ENCODE measurements at regions not wholly inside any gene's neighbourhood (a gene's known extent, or its start where the extent isn't known, plus 50 kb on each side); places are given as distances from the start of the nearest gene placed in this dataset.
"Not testable (repeated sequence)": the region's sequence is repeated elsewhere in the genome, so short reads cannot be mapped to it uniquely, and the experiment has no call there.

DNA sequence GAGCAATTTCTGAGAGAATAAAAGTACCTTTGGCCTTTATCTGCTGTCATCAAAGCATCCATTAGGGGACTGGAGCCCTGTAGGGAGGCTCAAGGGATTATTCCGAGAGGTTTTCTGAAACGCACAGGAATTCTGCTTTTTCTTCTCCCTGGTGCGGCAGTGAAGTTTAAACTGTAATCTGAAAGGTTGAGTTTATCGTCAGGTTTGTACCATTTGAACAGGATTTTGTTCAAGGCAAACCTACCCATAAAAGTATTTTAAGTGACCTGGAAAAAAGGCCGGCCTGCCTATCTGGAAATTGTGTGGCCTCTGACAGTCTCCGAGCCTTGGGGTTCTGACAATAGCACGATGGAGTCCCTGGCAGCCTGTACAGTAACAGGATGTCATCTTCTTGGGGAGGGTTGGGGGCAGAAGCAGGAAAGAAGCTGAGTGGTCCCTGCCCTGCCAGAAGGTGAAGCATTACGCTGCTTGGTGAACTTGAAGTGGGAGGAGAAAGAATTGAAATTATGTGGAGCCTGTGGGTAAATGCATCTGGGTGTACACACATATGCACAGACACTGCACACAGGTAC is 272.0 kb downstream of the CYRIA start:
- DNase-seq (ENCODE audit: low spot score) = no peak

DNA sequence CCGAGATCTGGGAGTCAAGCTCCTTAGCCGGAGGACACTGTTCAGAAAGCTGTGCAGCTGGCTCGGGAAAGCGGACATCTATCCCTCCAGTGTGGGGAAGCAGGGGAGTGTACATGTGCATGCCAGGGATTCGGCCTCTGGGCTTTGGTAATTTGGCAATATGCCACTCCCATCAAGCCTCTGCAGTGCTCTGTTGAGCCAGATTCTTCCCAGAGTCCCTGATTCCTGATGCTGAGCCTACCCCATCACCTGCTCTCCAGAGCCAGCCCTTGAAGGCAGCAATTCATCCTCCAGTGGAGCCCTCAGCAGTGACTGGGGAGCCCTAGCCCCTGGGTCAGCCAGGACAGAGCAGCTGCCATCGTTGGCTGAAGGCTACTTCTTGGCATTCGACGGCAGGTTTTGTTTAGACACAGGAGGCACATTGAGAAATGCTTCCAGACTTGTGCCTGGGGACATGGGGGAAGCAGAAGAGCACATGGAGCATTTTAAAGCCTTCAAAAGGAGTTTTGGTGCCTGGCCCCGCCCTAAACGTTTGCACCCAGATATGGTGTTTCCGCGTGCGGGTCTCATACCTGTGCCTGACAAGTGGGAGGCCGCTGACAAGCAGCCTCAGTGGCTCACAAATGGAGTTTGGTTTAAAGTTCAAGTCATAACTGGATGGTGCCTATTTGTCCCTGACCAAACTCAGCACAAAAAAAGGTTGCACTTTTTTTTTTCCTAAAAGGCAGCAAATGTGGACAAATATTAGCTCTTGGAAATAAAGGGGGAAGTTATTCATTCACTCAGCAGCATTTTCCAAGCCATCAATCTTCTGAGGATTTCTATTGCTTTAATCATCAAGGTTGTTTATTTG is 272.8 kb downstream of the CYRIA start:
- no peak for DNase-seq (ENCODE audit: low spot score)

DNA sequence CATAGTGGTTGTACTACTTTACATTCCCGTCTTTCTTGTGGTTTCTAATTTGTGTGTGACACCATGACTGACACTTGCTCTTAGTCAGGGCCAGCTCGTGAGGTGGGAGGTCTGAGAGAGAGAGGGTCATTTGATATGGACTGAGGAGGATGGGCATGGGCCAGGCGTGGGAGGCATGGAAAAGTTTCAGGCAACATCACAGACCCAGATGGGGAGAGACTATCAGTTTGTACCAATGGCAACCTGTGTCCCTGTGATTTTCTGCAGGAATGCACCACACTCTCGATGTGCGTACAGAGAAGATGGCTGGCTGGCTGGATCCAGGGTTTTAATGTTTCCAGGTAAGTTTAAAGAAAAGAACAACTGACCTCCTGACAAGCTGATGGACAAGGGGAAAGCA is 273.6 kb downstream of the CYRIA start:
- DNase-seq (ENCODE audit: low spot score) = no peak

DNA sequence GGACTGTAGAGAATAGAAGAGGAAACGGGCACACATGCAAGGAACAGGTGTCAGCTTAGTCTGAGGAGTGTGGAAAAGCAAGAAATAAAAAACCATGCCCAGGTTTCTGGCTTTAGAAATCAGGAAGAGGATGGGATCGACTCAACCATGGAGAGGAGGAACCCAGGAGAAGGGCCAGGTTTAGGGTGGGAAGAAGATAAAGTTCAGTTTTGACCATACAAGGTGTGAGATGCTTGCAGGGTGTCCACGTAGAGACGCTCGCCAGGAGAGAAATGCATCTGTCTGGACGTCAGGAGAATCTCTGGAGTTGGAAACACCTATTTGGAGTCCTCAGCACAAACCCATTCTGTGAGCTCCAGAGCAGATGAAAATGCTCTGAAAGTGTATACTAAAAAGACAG is 275.1 kb downstream of the CYRIA start:
- no peak for DNase-seq (ENCODE audit: low spot score)

DNA sequence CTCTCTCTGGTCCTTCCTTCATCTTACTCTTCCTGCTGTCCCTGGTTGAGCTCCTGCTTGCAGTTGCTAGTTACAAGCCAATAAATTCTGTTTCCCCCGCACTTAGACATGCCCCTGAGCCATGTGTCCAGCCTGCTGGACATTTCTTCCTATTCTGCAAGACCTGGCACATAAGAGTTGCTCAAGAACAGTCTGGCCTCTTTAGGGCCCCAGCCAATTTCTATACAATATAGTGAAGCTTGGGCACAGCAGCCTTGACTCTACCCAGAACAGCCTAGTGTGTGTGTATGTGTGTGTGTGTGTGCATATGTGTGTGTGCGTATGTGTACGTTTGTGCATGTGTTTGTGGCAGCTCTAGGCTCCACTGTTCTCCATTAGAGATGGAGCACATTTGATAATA is 276.0 kb downstream of the CYRIA start:
- no peak for DNase-seq (ENCODE audit: low spot score)

DNA sequence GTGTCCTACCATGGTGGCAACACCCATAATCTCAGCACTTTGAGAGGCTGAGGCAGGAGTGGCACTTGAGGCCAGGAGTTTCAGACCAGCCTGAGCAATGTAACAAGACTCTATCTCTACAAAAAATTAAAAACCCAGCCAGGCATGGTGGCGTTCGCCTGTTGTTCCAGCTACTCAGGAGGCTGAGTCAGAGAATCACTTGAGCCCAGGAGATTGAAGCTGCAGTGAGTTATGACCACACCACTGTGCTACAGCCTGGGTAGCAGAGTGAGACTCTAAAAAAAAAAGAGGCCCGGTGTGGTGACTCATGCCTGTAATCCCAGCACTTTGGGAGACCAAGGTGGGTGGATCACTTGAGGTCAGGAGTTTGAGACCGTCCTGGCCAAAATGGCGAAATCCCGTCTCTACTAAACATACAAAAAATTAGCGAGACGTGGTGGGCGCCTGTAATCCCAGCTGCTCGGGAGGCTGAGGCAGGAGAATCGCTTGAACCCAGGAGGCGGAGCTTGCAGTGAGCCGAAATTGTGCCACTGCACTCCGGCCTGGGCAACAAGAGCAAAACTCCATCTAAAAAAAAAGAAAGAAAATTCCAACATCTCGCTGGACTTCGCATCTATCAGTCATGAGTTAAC is 277.3 kb downstream of the CYRIA start:
- DNase-seq (ENCODE audit: low spot score) = not testable (repeated sequence)

DNA sequence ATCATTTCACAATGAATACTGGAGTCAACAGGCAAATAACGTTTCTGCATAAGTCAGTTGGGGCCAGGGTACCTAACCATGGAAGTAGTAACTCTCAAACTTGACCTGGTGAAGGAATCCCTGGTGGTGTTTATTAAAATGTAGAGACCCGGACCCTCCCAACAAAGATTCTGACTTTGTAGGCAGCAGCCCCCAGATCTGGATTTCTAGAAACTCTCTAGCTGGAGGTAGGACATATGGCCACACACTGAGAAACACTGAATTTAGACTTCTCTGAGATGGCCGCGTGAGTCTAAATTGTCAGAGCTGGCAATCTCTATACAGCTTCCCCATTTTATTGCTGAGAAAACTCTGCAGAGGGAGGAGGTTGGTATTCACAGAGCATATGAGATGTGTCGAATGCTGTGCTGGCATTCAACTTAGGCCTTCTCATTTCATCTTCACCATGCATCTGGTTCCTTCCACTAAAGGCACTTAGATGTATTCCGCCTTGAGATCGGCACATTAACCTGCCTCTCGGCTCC is 278.1 kb downstream of the CYRIA start:
- no peak for DNase-seq (ENCODE audit: low spot score)

DNA sequence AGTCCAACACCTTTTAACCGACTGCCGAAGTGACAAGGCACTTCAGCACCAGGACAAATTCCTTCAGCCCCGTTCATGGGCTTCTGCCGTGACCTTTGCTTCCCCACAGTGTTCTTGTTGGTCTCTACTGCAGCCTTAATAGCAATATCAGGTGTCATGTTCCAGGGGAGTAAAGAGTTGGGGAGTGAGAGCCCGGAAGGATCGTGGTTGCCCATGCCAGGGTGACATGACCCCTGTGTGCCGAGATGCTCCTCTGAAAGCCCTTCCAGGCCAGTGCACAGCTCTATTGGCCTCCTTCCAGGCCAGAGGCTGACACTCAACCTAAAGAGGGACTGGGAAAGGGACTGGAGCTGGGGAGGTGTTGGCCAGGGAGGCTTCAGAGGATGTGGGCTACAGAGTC is 279.2 kb downstream of the CYRIA start:
- no peak for DNase-seq (ENCODE audit: low spot score)

DNA sequence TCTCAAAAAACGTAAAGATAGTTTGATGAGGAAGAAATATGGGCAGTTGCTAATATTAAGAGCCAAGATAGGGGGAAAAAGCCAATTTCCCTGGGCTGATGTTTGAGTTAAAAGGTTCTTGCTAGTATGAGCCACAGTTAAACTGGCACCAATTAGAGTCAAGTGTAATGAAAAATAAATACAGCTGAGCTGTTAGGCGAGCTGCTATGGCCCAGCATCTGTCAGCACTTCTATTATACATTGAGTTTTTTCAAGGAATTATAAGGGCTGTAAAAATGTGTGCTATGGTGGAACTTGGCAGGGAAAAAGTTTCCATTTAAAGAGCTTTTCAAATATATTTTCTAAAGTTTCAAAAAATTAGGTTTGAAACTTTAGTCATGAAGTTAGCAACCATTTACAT is 279.6 kb downstream of the CYRIA start:
- no peak for DNase-seq (ENCODE audit: low spot score)

DNA sequence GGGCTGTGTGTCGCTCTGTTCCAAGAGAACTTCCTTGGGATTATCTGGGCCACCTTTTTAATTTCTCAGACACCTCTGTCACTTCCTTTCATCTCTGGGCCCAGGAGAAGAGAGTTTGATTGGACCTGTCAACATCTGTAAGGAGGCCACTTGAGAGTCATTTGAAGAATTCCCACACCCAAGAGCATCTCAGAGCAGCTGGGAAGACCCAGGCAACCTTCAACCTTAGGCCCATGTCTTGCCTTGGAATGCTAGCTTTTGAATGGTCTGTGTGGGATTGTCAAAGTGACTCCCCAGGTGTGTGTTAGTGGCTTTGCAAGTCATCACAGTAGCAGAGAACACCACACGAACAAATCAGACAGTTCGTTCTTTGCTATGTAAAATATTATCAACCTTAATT is 280.3 kb downstream of the CYRIA start:
- no peak for DNase-seq (ENCODE audit: low spot score)

DNA sequence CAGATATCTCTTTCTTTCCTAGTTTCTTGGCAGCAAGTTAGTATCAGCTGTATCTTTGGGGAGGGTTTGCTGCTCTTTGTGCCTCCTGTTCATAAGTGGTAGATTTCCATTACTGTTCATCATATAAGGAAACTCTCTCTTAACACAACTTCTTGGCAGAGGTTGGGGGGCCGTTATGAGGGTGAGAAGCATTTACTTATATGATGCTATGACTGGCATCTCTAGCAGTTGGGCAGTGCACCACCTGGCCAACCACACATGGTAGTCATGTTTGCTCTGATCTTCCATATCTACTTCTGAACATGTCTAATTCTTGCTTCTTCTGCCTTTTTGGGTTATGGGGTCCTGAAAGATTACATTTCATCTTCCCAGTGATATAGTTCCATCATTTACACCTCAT is 282.2 kb downstream of the CYRIA start:
- no peak for DNase-seq (ENCODE audit: low spot score)

DNA sequence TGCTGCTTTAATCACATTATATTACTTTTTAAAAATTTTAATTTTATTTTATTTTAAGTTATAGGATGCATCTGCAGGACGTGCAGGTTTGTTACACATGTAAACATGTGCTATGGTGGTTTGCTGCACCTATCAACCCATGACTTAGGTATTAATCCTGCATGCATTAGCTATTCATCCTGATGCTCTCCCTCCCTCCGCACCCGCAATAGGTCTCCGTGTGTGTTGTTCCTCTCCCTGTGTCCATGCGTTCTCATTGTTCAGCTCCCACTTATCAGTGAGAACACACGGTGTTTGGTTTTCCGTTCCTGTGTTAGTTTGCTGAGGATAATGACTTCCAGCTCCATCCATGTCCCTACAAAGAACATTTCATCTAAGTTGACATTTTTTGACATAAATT is 283.2 kb downstream of the CYRIA start:
- DNase-seq (ENCODE audit: low spot score) = no peak

DNA sequence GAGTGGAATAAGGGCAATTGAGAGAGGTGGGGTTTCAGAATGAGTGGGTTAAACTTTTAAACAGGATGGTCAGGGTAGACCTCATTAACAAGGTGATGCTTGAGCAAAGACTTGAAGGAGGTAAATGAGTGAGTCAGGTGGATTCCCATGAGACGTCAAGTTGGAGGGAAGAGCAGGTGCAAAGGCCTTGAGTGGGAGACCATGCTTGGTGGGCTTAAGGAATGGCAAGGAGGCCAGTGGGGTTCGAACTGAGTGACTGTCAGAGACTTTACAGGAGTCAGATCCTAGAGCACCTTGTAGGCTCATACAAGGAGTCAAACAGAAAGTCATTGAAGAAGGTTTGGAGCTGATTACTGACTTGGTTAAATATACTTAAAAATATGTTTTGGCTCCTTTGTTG is 284.1 kb downstream of the CYRIA start:
- DNase-seq (ENCODE audit: low spot score) = no peak

DNA sequence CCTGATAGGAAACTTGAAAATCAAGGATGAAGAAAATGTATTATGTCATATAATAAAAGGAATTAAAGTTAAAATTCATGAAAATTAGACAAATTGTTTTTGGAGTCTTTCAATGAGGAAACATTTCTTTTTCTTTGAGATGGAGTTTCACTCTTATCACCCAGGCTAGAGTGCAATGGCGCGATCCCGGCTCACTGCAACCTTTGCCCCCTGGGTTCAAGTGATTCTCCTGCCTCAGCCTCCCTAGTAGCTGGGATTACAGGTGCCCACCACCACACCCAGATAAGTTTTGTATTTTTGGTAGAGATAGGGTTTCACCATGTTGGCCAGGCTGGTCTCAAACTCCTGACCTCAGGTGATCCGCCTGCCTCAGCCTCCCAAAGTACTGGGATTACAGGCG is 285.7 kb downstream of the CYRIA start:
- not testable (repeated sequence) for DNase-seq (ENCODE audit: low spot score)

DNA sequence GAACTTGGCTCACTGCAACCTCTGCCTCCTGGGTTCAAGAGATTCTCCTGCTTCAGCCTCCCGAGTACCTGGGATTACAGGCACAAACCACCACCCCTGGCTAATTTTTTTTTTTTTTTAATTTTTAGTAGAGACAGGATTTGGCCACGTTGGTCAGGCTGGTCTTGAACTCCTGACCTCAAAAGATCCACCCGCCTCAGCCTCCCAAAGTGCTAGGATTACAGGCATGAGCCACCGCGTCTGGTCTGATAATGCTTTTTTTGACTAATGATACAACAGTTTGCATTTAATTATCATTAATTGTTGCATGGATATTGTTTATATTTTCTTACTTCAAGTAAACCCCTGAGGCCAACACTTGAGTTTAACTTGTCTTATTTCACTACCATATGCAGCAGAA is 286.6 kb downstream of the CYRIA start:
- DNase-seq (ENCODE audit: low spot score) = not testable (repeated sequence)

DNA sequence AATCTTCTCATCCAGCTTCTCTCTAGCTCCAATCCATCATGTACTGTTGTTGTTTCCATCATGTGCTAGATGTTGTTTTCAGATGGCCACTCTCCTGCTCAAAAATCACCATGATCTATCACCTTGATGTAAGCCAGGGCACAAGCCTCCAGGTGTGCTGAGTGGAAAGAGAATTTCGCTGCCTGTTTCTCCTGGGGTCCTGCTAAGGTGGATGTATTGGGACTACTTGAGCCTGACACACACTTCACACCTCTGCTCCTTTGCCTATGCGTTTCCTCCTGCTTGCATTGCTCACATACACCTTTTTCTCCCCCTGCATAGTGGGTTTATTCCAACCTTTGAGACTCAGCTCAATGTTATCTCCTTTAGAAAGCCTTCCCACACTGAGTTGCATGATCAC is 287.6 kb downstream of the CYRIA start:
- no peak for DNase-seq (ENCODE audit: low spot score)

DNA sequence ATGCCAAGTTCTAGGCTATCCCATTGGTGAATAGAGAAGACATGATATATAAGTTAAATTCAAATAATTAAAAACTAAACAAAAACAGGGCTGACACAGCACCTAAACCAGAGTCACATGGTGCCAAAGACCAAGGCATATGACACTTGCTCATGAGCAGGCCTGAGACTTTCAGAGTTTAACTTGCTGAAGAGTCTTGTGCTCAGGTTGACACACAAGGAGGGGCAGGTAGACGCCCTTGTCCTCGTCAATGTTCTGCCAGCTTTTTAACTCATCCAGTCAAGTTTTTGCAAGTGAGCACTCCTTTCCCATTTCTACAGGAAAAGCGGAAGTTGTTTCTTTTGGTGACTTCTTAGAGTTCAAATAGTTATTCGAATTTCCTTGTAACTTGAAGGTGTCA is 289.7 kb downstream of the CYRIA start:
- no peak for DNase-seq (ENCODE audit: low spot score)

DNA sequence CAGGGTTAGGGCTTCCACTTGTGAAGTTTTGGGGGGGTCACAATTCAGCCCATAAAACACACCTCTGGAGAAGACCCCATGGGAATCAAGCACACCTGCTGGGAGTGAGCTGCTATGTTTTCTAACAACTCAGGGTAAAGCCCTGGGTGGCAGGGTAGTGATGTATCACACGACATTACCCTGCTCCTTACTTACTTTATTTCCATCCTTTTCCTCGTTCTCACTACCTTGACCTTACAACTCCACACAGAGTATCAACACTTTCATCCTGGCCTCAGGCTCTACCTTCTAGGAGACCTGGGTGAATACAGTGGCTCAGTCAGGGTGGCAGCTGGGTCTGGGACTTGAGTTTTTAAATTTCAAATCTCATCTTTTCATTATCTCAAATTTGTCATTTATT is 290.3 kb downstream of the CYRIA start:
- no peak for DNase-seq (ENCODE audit: low spot score)

DNA sequence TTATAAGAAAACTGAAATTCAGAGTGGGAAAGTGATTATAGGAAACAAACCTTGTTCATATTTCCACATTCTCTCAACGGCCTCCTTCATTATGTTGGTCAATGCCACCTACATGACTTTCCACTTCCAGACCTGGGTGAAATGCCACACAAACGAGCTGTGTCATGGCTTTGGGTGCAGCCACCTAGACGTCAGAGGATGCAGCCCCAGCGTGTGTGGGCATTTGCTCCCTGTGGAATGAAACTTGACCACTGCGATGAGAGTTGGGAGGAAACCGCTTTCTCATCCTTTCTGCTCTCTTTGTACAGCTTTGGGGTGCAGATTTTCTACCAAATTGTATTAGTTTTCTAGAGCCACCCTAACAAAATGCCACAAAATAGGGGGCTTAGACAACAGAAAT is 291.0 kb downstream of the CYRIA start:
- DNase-seq (ENCODE audit: low spot score) = no peak

DNA sequence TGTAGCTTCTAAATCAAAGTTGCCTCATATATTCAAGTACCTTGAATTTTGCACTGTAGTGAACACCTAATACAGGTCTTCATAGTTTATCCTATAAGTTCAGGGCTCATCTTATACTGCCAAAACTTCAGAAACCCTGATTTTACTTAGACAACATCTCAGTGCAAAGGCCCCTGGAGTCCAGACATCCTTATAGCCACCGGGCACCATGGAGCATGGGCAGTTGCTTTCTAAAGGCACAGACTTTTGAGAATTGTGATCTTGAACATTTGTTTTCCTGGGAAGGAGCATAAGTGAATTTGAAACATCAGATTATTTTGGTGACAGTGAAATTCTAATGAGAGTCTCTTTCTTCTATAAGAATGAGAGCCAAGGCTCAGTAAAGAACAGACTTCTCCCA is 292.3 kb downstream of the CYRIA start:
- DNase-seq (ENCODE audit: low spot score) = no peak

DNA sequence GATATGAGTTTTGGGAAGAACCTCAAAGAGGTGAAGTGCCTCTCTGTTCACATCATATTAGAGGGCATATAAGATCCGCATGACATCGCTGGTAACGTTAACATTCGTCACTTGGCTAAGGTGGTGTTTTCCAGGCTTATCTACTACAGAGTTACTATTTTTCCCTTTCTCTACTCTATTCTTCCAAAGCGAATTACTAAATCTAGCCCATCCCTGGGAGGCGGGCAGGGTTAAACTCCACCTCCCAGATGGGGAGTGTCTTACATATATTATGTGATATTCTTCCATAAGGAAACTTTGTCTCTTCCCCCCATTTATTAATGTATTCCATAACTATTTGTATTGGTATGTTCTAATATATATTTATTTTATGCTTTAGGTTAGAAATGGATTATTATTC is 293.9 kb downstream of the CYRIA start:
- no peak for DNase-seq (ENCODE audit: low spot score)

DNA sequence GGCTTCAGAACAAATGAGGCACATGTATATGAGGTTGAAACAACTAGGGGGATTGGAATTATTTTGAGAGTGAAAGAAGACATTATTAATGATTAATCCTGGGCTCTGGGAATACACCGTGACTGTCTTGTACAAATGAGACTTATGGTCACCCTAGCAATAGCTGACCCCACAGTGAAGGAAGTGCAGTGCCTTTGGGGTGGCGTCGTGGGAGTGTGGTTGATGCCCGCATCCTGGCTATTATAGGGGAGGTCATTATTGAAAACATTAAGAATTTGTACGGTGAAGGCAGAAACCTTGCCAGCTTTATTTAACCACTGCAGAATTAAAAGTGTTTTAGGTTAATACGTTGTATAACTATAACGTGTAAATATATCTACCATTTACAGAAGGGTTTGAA is 296.7 kb downstream of the CYRIA start:
- no peak for DNase-seq (ENCODE audit: low spot score)

DNA sequence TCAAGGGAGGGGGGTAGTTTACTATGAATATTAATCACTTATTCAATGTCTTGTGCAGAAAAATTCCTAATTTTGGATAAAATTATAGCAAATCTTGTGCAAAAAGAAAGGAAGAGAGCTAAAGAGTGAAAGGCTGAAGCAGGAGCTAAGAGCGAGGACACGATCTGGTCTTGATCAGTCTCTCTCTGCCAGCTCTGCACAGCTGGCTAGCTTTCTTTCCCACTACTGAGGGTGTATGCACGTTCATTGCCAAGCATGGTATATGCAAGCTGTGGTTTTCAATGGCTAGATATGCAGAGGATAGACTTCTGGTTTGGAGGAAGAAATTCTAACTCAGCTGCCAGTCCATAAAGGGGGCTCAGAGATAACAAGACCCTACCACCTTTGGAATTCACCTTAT is 297.3 kb downstream of the CYRIA start:
- DNase-seq (ENCODE audit: low spot score) = no peak

Data from NAMALWA (cell line).